ENCODE measurements at regions not wholly inside any gene's neighbourhood (a gene's known extent, or its start where the extent isn't known, plus 50 kb on each side); places are given as distances from the start of the nearest gene placed in this dataset.
A peak's percentile ranks its signal among the peaks of the same experiment; 100 is the strongest.

DNA sequence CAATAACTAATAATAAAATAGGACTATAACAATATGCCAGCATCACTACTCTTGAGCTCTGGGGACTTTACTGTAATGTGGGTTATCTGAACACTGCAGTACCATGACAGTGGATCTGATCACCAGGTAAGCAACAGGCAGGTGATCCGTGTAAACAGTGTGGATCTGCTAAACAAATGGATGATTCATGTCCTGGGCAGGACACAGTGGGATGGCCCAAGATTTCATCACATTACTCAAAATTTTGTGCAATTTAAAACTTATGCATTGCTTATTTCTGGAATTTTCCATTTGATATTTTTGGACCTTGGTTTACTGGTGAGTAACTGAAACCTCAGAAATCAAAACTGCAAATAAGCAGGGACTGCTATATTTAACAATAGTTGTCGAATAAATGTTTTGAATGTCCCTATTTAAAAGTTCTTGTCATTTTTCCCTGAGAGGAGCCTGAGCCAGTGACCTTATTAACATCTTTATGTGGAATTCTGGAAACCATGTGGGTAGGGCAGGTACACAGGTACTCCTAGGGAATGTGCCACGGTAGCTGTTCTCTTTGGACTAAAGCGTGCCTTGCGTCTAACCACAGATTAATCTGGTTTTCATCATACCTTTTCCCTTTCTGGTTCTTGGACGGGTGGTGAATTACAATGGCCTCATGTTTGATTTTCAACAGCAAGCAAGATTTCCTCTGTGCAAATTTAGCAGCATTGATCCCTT is 214.5 kb upstream of the SASH1 start:
- DNase-seq = no peak

DNA sequence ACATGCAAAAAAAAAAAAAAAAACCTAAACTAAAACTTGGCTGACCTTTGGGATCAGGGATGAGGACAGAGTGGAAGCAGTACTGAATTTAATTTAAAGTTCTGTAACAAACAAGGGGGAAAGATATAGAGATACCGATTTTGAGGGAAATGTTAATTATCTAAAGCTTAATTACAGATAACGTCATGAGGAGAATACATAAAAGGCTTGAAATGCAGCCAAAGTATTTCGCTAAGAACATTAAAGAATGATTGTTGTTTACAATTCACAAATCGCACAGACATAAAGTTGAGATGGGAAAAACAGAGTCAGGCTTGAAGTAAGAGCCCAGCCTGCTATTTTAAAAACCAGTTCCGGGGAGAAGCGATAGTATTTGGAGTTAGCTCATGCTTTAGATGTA is 208.0 kb upstream of the SASH1 start:
- no peak for DNase-seq

DNA sequence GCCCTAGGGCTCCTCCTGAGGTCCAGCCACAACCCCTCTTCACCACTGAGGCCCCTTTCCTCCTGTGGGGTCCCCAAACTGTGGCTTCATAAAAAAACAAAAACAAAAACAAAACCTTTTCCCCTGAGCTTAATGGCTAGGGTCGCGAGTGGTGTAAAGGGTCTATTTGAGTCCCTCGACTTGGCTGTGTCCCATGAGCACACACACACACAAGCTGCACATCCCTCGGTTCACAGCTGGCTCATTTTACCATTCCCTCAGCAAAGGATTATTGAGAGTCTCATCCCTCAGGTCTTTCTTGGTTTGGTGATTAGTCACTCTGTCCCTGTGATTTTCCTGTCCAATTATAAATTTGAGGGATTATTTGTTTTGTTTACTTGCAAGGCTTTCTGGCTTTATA is 206.1 kb upstream of the SASH1 start:
- no peak for DNase-seq

DNA sequence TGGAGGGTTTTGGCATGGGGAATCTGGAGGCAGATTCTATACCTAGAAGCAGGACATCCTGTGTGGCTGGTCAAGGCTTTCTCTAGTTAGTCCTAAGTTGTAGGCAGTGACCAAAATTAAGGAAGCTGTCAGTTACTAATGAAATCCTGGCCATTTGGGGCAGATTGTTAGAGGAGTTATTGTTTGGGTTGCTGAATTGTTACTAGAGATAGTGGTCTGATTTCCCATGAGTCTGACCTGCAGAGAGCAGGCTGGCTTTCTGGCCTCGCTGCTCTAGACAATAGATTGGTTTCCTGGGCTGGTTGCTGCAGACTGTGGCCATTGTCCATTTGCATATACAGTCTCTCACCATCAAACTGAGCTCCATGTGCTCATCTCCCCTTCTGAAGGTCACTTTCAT is 205.0 kb upstream of the SASH1 start:
- no peak for DNase-seq

DNA sequence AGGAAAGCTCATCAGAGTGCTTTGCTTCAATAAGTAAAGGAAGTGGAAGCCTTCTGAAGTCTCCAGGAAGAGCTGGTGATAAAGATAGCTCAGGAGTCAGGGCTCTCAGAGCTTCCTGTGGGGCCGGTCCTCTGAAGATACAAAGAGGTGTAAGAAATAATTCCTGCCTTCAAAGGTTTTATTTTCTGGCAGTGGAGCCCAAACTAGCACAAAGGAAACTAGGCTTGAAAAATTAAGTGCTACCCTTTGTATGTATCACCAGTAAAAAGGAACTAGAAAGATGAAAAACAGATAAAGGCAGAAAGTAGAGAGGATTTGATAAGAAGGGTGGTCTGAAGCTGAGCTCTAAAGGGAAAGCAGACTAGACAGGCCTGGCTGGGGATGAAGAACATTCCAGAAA is 204.1 kb upstream of the SASH1 start:
- DNase-seq = no peak

DNA sequence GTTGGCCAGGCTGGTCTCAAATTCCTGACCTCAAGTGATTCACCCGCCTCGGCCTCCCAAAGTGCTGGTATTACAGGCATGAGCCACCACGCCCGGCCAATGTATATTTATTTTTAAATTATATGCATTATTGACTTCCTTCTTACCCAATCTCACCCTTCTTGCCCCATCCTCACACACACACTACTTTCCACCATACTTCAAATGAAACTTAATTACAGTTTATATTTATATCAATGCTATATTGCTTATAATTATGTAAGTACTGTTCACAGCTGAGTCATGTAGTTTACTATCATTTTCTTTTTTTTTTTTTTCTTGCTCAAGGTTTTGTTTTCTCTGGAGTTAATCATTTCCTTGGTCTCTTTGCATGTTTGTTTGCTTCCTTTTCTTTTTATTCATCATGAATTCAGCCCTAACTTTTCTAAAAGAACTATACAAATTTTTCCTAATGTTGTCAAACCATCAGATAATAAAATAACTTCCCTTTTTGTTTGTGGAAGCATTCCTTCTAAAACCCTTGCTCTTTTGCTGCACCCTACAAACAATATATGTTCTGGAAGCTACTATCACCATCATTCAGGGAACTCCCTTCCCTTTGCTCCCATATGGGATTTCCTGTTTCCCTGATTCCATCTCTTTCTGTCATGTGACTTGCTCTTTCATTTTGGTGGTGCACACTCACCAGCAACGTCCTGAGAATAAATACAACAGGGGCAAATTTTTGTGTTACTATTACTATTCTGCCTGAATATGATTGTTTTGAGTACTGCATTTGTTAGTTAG is 201.7 kb upstream of the SASH1 start:
- no peak for DNase-seq

DNA sequence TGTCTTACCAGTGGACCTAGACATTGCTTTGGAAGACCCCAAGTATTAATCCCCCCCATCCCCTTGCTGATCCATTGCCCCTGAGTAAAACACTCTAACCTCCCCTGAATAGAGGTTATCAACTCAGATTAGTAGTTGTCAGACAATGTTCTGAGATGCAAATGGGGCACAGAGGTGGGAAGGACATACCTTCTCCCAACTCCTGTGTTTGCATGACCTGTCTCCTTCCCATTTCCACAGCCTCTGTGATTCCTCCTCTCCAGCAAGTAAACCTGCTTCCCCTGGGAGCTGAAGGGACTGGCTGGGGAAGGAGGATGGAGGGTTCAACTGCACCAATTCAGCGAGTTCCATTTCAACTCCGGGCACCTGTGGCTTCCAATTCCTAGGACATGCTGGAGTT is 199.8 kb upstream of the SASH1 start:
- DNase-seq = no peak

DNA sequence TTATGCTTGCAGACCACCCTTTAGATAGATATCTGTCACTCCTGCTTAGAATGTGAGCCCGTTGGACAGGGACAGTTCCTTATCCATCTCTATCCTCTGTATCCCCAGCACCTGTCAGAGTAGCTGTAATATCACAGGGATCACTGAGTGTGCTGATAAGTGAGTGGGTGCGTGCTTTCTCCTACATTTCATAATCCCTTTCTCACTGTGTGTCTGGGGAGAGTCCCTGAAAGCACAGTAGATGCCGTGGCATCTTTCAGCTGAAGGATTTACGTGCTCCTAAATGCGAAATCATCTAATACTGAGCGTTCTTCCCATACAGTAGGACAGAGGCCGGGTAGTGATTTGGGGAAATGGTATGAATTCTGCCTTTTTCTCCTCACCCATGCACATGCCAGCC is 198.9 kb upstream of the SASH1 start:
- no peak for DNase-seq

DNA sequence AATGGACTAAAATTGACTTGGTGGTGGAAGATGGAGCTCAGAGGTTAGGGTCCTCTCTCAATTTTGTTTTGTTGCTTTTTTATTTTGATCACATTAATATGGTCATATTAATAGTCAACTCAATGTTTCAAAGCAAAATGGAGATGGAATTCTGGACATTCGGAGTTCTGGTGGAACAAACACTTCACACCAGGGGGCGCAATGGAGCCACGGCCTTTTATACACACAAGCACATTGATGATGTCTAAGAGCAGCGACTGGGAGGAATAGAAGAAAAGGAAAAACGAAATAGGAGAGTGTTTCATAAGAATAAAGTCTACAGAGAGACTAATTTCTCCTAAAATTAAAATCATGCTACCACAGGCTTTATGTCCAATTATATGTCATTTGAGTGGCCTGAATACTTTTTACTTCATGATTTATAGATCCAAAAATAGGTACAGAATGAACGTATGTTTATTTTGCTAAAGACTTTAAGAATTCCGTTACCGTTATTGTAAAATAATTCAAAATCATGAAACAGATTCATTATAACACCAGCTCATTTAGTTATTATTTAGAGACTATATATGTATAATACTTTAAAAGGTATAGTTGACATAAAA is 197.6 kb upstream of the SASH1 start:
- peak; percentile 13 to 48 for DNase-seq

DNA sequence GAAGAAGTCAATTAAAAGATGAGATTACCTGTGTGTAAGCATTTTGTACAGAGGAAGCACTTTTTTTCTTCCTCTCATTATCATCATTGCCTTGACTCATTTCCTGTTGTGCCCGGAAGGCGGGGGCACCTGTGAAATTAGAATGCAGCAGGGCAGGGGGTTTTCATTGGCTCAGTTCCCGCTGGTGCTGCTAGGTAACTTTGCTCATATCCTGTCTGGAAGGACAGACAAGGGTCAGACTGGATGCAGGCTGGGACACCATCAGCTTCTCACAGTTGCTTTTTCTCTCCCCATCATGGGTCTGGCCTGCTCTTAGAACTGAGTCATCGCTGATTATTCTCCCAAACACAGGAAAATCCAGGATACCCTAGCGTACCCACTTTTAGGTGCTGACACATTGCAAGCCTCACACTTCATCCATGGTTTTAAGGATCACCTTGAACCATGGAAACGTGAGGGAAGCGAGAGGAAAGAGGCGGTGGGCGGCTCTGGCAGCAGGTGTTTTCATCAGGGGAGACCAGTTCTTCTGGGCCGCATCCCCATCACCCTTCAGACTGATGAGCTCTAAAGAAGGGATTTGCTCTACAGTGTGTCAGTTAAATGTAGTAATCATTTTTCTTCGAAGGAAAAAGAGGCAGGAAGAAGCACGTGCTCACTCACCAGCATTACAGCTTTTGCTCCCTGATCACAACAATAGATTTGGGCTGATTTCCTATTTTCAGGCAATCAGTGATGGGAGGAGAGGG is 195.7 kb upstream of the SASH1 start:
- DNase-seq = peak; percentile 19 to 51

DNA sequence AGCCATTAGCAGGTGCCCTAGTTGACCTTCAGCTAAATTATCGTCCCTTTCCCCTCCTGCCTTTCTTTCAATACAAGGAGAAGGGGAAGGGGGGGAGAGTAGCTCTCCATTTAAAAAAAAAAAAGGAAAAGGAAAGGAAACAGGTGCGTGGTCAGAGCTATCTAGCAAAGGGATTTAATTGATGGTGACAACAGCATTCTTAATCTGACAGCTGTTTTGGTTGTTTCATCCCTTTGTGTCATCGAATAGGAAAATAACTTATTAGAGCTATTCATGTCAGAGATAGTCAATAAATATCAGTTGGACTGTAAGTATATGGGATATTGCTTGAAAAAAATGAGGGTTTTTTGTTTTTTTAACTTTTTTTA is 195.2 kb upstream of the SASH1 start:
- no peak for DNase-seq

DNA sequence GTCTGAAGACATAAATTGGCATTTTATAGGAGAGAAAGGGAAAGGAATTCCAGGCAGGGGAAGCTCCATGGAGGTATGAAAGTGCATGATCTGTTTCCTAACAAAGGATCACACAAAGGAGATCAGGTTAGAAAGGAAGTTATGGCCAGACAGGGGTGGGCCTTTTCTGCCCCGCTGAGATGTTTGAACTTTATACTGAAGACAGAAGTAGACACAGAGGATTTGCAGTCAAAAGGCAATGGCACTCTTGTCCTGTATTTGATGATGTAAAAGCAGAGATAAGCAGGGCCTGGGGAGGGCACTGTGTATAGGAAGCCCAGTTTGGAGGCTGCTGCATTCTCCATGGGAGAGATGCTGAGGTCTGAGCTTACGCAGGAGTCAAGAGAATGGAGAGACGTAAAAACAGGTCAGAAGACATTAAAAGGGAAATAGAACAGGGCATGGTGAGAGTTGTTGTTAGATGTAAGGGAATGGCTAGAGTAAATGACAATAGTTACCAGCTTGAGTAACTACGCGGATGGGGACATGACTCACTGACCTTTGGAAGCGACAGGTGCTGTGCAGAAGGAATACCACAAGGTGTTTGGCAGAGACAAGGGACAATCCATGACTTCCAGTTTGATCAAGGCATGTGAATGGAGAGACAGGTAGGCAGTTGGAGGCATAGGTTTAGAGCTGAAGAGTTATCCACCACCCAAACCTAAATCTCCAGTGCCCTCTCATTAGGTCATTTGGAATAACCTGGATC is 190.6 kb upstream of the SASH1 start:
- no peak for DNase-seq

DNA sequence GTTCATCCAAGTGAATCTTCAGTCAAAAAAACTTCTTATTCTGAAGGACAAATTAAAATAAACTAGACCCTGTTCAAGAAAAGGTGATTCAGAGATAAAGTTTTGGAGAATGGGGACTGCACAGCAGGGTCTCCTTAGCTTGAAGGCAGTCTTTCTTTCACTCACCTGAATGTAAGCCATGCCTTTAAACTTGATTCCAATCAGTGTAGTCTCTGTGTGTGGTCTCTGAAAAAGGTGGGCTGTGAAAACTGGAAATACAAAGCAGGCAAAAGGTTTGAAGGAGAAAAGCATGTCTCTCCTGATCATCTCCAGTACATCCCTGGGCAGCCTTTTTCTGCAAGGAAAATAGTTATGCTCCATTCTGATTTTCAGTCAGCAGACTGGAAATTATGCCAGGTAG is 188.0 kb upstream of the SASH1 start:
- DNase-seq = no peak

DNA sequence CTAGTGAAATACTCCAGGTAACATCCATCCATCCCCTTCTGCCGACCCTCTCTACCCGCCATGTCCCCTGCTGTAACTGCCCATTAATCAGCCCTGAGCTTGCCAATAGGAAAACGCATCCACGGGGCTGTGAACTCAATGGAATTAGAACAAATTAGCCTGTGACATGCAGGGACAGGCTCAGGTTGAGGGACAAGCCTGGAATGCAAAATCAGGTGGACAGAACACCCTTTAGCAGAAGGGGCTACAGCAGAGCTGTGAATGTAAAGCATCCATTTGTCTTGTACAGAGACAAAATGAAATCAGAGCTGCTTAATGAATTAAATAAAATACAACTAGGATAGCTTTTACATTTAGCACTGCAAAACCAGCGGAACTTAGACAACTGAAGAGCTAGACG is 187.3 kb upstream of the SASH1 start:
- no peak for DNase-seq

DNA sequence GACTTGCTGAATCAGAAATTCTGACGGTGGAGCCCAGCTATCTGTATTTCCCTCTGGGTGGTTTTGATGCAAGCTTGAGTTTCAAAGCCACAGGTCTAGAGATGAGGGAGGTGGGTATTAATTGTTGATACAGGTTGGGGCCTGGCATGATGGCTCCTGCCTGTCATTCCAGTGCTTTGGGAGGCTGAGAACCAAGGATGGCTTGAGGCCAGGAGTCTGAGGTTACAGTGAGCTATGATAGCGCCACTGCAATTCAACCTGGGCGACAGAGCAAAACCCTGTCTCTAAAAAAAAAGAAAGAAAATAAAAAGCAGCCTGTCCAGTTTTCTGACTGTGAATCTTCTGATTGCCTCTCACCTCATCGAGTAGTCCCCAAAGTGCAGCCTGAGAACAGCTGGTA is 184.8 kb upstream of the SASH1 start:
- DNase-seq = no peak

DNA sequence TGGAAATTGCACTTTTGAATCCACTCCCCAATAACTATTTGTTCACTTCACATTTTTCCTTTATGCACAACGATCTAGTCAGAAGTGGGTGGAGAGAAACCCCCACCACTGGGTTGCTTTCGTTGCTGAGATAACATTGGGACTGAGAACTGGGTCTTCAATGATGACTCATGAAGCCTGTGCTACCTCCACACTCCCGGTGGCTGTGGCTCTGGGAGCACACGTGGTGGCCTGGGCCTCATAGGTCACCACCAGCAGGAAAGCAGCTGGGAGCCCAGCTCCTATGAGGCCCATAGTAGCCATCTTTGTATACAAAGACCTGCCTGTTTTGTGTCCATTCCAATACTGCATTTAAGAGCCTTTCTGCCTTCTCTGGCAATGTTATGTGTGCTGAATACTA is 178.0 kb upstream of the SASH1 start:
- no peak for DNase-seq

DNA sequence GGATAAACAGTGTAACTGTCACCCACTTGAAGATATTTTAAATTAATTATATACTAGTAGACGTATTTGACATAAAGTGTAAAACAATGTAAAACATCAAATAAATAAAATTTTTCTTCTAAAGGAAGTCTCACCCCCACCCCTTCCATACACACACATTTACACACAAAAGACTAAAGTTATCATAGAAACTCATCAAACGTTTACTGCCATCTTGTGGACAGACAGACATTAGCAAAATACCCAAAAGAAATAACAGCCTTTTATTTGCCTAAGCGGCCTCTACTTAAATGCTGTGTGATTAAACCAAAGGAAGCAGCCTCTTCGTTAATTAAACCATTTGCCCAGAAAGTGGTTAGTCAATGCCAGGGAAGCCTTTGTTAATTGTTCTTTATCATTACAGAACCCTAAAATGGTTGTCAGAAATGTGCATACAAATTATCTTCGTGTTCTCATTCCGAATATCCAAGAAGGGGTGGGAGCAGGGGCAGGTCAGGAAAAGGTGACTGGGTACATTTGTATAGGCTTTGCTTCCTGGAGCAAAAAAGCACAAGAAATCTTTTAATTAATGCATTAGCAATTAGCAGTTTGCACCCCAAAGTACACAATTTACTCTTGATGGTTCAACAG is 176.2 kb upstream of the SASH1 start:
- peak in 1 of 2 donors; percentile 38 for DNase-seq

DNA sequence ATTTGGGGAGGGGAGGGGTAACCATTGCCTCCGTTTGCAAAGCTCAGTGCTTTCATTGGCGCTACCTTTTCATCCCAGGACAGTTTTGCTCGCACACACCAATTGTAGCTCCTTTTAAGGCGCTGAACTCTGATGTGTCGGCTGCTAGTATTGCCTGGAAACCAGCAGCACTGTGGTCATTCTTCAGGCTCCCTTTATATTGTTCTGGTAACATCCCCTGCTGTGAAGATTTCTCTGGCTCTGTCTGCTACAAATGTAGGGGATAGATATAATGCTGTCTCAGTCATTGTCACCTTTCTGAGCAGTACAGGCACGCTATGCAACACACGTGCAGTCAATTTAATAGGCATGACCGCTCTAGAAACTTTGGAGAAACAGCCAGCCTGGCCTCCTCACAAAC is 172.9 kb upstream of the SASH1 start:
- DNase-seq = no peak

DNA sequence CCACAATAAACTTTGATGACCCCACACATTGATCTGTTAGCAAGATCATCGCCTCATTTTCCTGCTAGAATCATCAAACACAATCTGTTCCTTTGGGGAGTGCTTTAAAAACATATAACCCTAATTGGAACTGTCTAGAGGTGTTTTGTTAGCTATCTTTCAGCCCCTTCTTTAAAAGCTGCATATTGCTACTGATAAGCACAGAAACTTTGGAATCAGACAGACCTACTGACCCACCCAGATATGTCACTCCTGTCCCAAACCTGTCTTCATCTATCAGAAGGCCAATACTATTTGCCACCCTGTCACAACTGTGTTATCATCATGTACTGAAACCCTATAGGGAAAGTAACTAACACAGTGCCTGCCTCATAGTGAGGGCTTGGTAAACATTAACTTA is 172.4 kb upstream of the SASH1 start:
- no peak for DNase-seq

DNA sequence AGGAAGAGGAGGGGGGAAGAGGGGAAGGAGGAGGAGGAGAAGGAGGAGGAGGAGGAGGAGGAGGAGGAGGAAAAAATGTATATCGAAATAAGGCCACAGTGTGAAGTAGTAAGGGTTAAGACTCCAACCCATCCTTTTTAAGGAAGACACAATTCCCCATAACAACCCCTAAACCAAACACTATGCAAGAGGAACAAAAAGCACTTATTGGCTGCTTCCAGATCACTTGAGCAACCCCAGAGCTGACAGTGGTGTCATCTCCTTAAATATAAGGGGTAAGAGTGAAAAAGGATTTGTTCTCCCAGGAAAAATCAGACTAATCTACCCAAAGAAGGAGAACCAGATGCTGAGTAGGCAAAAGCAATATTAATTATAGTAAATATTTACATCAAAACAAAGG is 169.1 kb upstream of the SASH1 start:
- DNase-seq = no peak

DNA sequence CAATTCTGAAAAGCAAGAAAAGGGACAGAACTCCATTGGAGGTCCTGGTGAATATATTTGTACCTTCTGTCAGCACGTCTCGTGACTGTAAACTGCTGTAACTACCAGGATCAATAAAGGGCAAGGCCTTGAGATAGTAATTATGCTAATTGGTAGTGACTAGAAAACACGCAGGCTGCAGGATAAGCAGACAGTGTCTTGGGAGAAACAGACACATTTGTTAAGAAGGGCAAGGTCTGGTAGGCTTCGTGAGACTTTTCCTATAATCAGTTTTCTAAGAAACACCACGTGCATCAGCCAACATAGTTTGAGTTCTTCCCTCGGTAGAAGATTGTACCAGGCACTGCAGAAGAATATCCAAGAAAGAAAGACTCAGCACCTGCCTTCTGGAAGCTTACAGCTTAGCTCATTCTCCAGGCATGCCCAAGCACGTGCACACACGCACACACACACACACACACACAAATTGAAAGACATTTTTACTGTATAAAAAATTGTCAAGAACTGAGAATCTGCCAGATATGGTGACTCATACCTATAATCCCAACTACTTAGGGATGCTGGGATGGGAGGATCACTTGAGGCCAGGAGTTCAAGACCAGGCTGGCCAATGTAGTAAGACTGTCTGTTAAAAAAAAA is 167.0 kb upstream of the SASH1 start:
- no peak for DNase-seq
